ENCODE measurements at regions not wholly inside any gene's neighbourhood (a gene's known extent, or its start where the extent isn't known, plus 50 kb on each side); places are given as distances from the start of the nearest gene placed in this dataset.
A peak's percentile ranks its signal among the peaks of the same experiment; 100 is the strongest.
"Not testable (repeated sequence)": the region's sequence is repeated elsewhere in the genome, so short reads cannot be mapped to it uniquely, and the experiment has no call there.

- no peak for DNase-seq
Observed at GRCh38 chr10:16117305-16117695, 257.0 kb upstream of the MINDY3 start.

- no peak for DNase-seq
Observed at GRCh38 chr10:16119445-16119844, 259.1 kb upstream of the MINDY3 start.

GRCh38 chr10:16120563-16120962 is 260.3 kb upstream of the MINDY3 start:
- DNase-seq = no peak

GRCh38 chr10:16141499-16141898 is 281.2 kb upstream of the MINDY3 start:
- DNase-seq = no peak

GRCh38 chr10:16146993-16147392 is 286.7 kb upstream of the MINDY3 start:
- no peak for DNase-seq

GRCh38 chr10:16155834-16156233 is 281.0 kb upstream of the PTER start:
- DNase-seq = no peak

GRCh38 chr10:16156681-16157080 is 280.1 kb upstream of the PTER start:
- no peak for DNase-seq

- DNase-seq = not testable (repeated sequence)
Observed at GRCh38 chr10:16165067-16165466, 271.7 kb upstream of the PTER start.

GRCh38 chr10:16182144-16182543 is 254.7 kb upstream of the PTER start:
- no peak for DNase-seq

- peak; percentile 41 for DNase-seq
Observed at GRCh38 chr10:16182688-16183087, 254.1 kb upstream of the PTER start.

GRCh38 chr10:16184096-16184597 is 252.7 kb upstream of the PTER start:
- DNase-seq = no peak

- DNase-seq = no peak
Observed at GRCh38 chr10:16184906-16185305, 251.9 kb upstream of the PTER start.

- DNase-seq = no peak
Observed at GRCh38 chr10:16186564-16186963, 250.2 kb upstream of the PTER start.

- DNase-seq = no peak
Observed at GRCh38 chr10:16187161-16187560, 249.6 kb upstream of the PTER start.

- DNase-seq = no peak
Observed at GRCh38 chr10:16192337-16192736, 244.5 kb upstream of the PTER start.

GRCh38 chr10:16193241-16193640 is 243.6 kb upstream of the PTER start:
- no peak for DNase-seq

GRCh38 chr10:16195178-16195769 is 241.5 kb upstream of the PTER start:
- DNase-seq = no peak

- no peak for DNase-seq
Observed at GRCh38 chr10:16195894-16196293, 240.9 kb upstream of the PTER start.

GRCh38 chr10:16199216-16199615 is 237.6 kb upstream of the PTER start:
- DNase-seq = no peak

GRCh38 chr10:16223618-16224017 is 213.2 kb upstream of the PTER start:
- DNase-seq = not testable (repeated sequence)

GRCh38 chr10:16227674-16228073 is 209.1 kb upstream of the PTER start:
- DNase-seq = no peak

- DNase-seq = no peak
Observed at GRCh38 chr10:16231176-16231575, 205.6 kb upstream of the PTER start.

GRCh38 chr10:16231734-16232435 is 204.9 kb upstream of the PTER start:
- DNase-seq = no peak

GRCh38 chr10:16232441-16232840 is 204.4 kb upstream of the PTER start:
- DNase-seq = no peak

- no peak for DNase-seq
Observed at GRCh38 chr10:16234916-16235315, 201.9 kb upstream of the PTER start.

Measured in fibroblast of skin of right quadriceps (primary cell).